ENCODE measurements at regions not wholly inside any gene's neighbourhood (a gene's known extent, or its start where the extent isn't known, plus 50 kb on each side); places are given as distances from the start of the nearest gene placed in this dataset.
A peak's percentile ranks its signal among the peaks of the same experiment; 100 is the strongest.

- intact Hi-C loops (cut with DNase I, micrococcal nuclease): no loop called here
- no peak for ATAC-seq
Measured at GRCh38 chr15:45884755-45885445, 250.1 kb downstream of the SQOR start.

GRCh38 chr15:45885801-45886200 is 251.0 kb downstream of the SQOR start:
- intact Hi-C loops (cut with DNase I, micrococcal nuclease): no loop called here
- H3K9me3 ChIP-seq: no peaks in the 10 kb centered on the region
- no peak overlapping the region for H3K4me3 ChIP-seq
- no peaks in the 10 kb centered on the region for H3K4me1 ChIP-seq (ENCODE audit: low read depth)
- ATAC-seq (no peak), DNase-seq (no peak)
- H3K36me3 ChIP-seq (ENCODE audit: low read depth): no peaks in the 10 kb centered on the region
- TF ChIP-seq CTCF (IDR thresholded peaks at IDR 0.05): no peak

More at GRCh38 chr15:45884755-45885445, 250.1 kb downstream of the SQOR start:
- DNase-seq: no peak
- Histone ChIP-seq H3K4me3 (no peak overlapping the region), H3K4me1 (ENCODE audit: low read depth) (no peaks in the 10 kb centered on the region), H3K36me3 (ENCODE audit: low read depth) (no peaks in the 10 kb centered on the region), H3K9me3 (no peaks in the 10 kb centered on the region)
- no peak for TF ChIP-seq CTCF (IDR thresholded peaks at IDR 0.05)

- TF ChIP-seq CTCF (IDR thresholded peaks at IDR 0.05): no peak
- no peaks in the 10 kb centered on the region for H3K4me1 ChIP-seq (ENCODE audit: low read depth)
- intact Hi-C loops (cut with DNase I, micrococcal nuclease): no loop called here
- no peak overlapping the region for H3K4me3 ChIP-seq
- peak in 1 of 3 donors; percentile 16 for DNase-seq
- H3K36me3 ChIP-seq (ENCODE audit: low read depth): no peaks in the 10 kb centered on the region
- ATAC-seq: peak; percentile 50
- H3K9me3 ChIP-seq: no peaks in the 10 kb centered on the region
Measured at GRCh38 chr15:45891766-45892165, 256.9 kb downstream of the SQOR start.

- ATAC-seq (no peak), DNase-seq (no peak)
- no peak overlapping the region for H3K4me3 ChIP-seq
- intact Hi-C loops (cut with DNase I, micrococcal nuclease): no loop called here
- H3K9me3 ChIP-seq: no peaks in the 10 kb centered on the region
- no peaks in the 10 kb centered on the region for H3K4me1 ChIP-seq (ENCODE audit: low read depth)
- no peak for TF ChIP-seq CTCF (IDR thresholded peaks at IDR 0.05)
- H3K36me3 ChIP-seq (ENCODE audit: low read depth): no peaks in the 10 kb centered on the region
Measured at GRCh38 chr15:45892182-45892581, 257.4 kb downstream of the SQOR start.

- intact Hi-C loops (cut with DNase I, micrococcal nuclease): no loop called here
- H3K4me1 ChIP-seq (ENCODE audit: low read depth): no peaks in the 10 kb centered on the region
- no peaks in the 10 kb centered on the region for H3K36me3 ChIP-seq (ENCODE audit: low read depth)
- no peaks in the 10 kb centered on the region for H3K9me3 ChIP-seq
- ATAC-seq (no peak), DNase-seq (no peak)
- no peak overlapping the region for H3K4me3 ChIP-seq
- no peak for TF ChIP-seq CTCF (IDR thresholded peaks at IDR 0.05)
Measured at GRCh38 chr15:45903283-45903682, 268.5 kb downstream of the SQOR start.

GRCh38 chr15:45904019-45904418 is 269.2 kb downstream of the SQOR start:
- intact Hi-C loops (cut with DNase I, micrococcal nuclease): no loop called here
- Histone ChIP-seq H3K9me3 (peaks cover 2% of the 10 kb centered on the region), H3K36me3 (ENCODE audit: low read depth) (no peaks in the 10 kb centered on the region), H3K4me3 (no peak overlapping the region), H3K4me1 (ENCODE audit: low read depth) (no peaks in the 10 kb centered on the region)
- DNase-seq: no peak
- ATAC-seq: no peak
- TF ChIP-seq CTCF (IDR thresholded peaks at IDR 0.05): no peak
